H1 (cell line): ENCODE measurements at regions not wholly inside any gene's neighbourhood (a gene's known extent, or its start where the extent isn't known, plus 50 kb on each side); places are given as distances from the start of the nearest gene placed in this dataset.

Experiments used
- BCL11A ChIP-seq, 2 experiments: IDR thresholded peaks; one replicate each; pipeline ENCODE4 v1.6.1; 2011; ENCODE audit warnings: low read depth in 2 of 2, low read length in 2 of 2, mild to moderate bottlenecking in 2 of 2
- CBX5 ChIP-seq: fragments of 300-800, 300-1000 bp; sonication (generic); IDR thresholded peaks from 2 replicates; pipeline ENCODE4 v1.7.1; 2016; ENCODE audit warnings: antibody characterized with exemption, low read length, low read depth
- CBX8 ChIP-seq: fragments of 300-800, 300-1000 bp; sonication (generic); IDR thresholded peaks from 2 replicates; pipeline ENCODE4 v1.7.1; 2016; ENCODE audit warnings: low read depth, low read length, borderline replicate concordance
- CHD2 ChIP-seq: IDR thresholded peaks from 2 replicates; pipeline ENCODE4 v1.6.1; 2012; ENCODE audit warnings: low read length, improper control_type of control experiment
- CREB1 ChIP-seq: IDR thresholded peaks from 2 replicates; pipeline ENCODE4 v1.6.1; 2012; ENCODE audit warnings: inconsistent platforms
- EGR1 ChIP-seq: IDR thresholded peaks from 2 replicates; pipeline ENCODE4 v1.6.1; 2011; ENCODE audit warnings: low read depth, low read length, borderline replicate concordance
- GTF2F1 ChIP-seq: IDR thresholded peaks from 2 replicates; pipeline ENCODE4 v1.6.1; 2012; ENCODE audit warnings: low read depth, low read length, improper control_type of control experiment, borderline replicate concordance
- HDAC6 ChIP-seq: IDR thresholded peaks from one replicate; pipeline ENCODE4 v1.7.1; 2012; ENCODE audit warnings: low read depth, mild to moderate bottlenecking, inconsistent platforms, low read length, moderate library complexity
- KDM4A ChIP-seq: IDR thresholded peaks from one replicate; pipeline ENCODE4 v1.7.1; 2012; ENCODE audit warnings: low read depth, mild to moderate bottlenecking, moderate library complexity, low read length, inconsistent platforms; ENCODE audit not compliant: severe bottlenecking
- MAFK ChIP-seq: IDR thresholded peaks from 2 replicates; pipeline ENCODE4 v1.6.1; 2012; ENCODE audit warnings: low read depth, mild to moderate bottlenecking, improper control_type of control experiment, low read length
- POLR2A ChIP-seq, 2 experiments: IDR thresholded peaks; 1 replicate in 1 of 2; 2 replicates in 1 of 2; pipeline ENCODE4 v1.6.1; 2011; ENCODE audit warnings: low read depth in 2 of 2, low read length in 2 of 2, mild to moderate bottlenecking in 2 of 2; ENCODE audit errors: control extremely low read depth in 1 of 2
- POU5F1 ChIP-seq: IDR thresholded peaks from 2 replicates; pipeline ENCODE4 v1.6.1; 2011; ENCODE audit warnings: low read depth, mild to moderate bottlenecking, low read length, moderate library complexity
- RBBP5 ChIP-seq: IDR thresholded peaks from 2 replicates; pipeline ENCODE4 v1.7.1; 2012; ENCODE audit warnings: low read depth, mild to moderate bottlenecking, inconsistent platforms, low read length, moderate library complexity, borderline replicate concordance
- RFX5 ChIP-seq: IDR thresholded peaks from 2 replicates; pipeline ENCODE4 v1.6.1; 2011; ENCODE audit warnings: low read depth, low read length, improper control_type of control experiment, borderline replicate concordance
- SIRT6 ChIP-seq: IDR thresholded peaks from one replicate; pipeline ENCODE4 v1.7.1; 2012; ENCODE audit warnings: low read length, inconsistent platforms
- SIX5 ChIP-seq: IDR thresholded peaks from 2 replicates; pipeline ENCODE4 v1.6.1; 2011; ENCODE audit warnings: mild to moderate bottlenecking, low read depth, low read length
- TBP ChIP-seq: IDR thresholded peaks from 2 replicates; pipeline ENCODE4 v1.6.1; 2011; ENCODE audit warnings: low read depth, low read length, improper control_type of control experiment
- TEAD4 ChIP-seq: IDR thresholded peaks from 2 replicates; pipeline ENCODE4 v1.6.1; 2012; ENCODE audit warnings: low read depth, low read length, inconsistent platforms, mixed read lengths
- YY1 ChIP-seq: IDR thresholded peaks from 2 replicates; pipeline ENCODE4 v1.6.1; 2011; ENCODE audit warnings: low read depth, mild to moderate bottlenecking, low read length
- TF ChIP-seq, protein P1 (sequence below): IDR thresholded peaks from 2 replicates; pipeline ENCODE4 v1.6.1; 2012; ENCODE audit warnings: inconsistent platforms
- TF ChIP-seq, protein P2 (sequence below), 3 experiments: IDR thresholded peaks; 1 replicate in 2 of 3; 2 replicates in 1 of 3; pipeline versions ENCODE4 v1.5.1 to v1.6.1; 2011; ENCODE audit warnings: low read length in 3 of 3, mild to moderate bottlenecking in 3 of 3, inconsistent platforms in 2 of 3, low read depth in 1 of 3, moderate library complexity in 1 of 3; ENCODE audit not compliant: insufficient read depth in 1 of 3; ENCODE audit errors: control extremely low read depth in 1 of 3
- TF ChIP-seq, protein P3 (sequence below): IDR thresholded peaks from 2 replicates; pipeline ENCODE4 v1.6.1; 2011; ENCODE audit warnings: low read depth, mild to moderate bottlenecking, low read length; ENCODE audit not compliant: insufficient read depth

GRCh38 chr3:15974647-15975046 lies 176.9 kb upstream of the ANKRD28 start (continued):
- TF ChIP-seq, protein P1, sequence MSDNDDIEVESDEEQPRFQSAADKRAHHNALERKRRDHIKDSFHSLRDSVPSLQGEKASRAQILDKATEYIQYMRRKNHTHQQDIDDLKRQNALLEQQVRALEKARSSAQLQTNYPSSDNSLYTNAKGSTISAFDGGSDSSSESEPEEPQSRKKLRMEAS, result no peak
- TF ChIP-seq TEAD4 (peak; percentile 74), KDM4A (no peak), CBX5 (no peak), POU5F1 (no peak), CREB1 (no peak), RFX5 (no peak), EGR1 (no peak), POLR2A (IDR thresholded peaks at IDR 0.05; ENCODE audit: control extremely low read depth in 1 of 2, low read depth in 2 of 2, low read length in 2 of 2) (no peak), GTF2F1 (no peak), YY1 (0 out of 2 replicates have a peak, but pooled peaks have one; percentile 7), CHD2 (no peak), HDAC6 (no peak), SIRT6 (no peak), CBX8 (no peak), RBBP5 (no peak), MAFK (no peak), TBP (0 out of 2 replicates have a peak, but pooled peaks have one; percentile 27), SIX5 (no peak), BCL11A (IDR thresholded peaks at IDR 0.05; ENCODE audit: low read depth in 2 of 2, low read length in 2 of 2) (no peak)
- TF ChIP-seq, protein P2, sequence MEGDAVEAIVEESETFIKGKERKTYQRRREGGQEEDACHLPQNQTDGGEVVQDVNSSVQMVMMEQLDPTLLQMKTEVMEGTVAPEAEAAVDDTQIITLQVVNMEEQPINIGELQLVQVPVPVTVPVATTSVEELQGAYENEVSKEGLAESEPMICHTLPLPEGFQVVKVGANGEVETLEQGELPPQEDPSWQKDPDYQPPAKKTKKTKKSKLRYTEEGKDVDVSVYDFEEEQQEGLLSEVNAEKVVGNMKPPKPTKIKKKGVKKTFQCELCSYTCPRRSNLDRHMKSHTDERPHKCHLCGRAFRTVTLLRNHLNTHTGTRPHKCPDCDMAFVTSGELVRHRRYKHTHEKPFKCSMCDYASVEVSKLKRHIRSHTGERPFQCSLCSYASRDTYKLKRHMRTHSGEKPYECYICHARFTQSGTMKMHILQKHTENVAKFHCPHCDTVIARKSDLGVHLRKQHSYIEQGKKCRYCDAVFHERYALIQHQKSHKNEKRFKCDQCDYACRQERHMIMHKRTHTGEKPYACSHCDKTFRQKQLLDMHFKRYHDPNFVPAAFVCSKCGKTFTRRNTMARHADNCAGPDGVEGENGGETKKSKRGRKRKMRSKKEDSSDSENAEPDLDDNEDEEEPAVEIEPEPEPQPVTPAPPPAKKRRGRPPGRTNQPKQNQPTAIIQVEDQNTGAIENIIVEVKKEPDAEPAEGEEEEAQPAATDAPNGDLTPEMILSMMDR (IDR thresholded peaks at IDR 0.05; ENCODE audit: control extremely low read depth in 1 of 3, insufficient read depth in 1 of 3, low read depth in 1 of 3, low read length in 3 of 3), result peak; percentile 66 to 83 (median 82)
- TF ChIP-seq, protein P3, sequence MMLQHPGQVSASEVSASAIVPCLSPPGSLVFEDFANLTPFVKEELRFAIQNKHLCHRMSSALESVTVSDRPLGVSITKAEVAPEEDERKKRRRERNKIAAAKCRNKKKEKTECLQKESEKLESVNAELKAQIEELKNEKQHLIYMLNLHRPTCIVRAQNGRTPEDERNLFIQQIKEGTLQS, result no peak
